ENCODE measurements at regions not wholly inside any gene's neighbourhood (a gene's known extent, or its start where the extent isn't known, plus 50 kb on each side); places are given as distances from the start of the nearest gene placed in this dataset.

- H3K79me2 ChIP-seq (ENCODE audit: insufficient read depth), result no peaks in the 10 kb centered on the region; the same call in 1 of the 2 replicates
- H3K9me2 ChIP-seq, result no peaks in the 10 kb centered on the region
- CTCF ChIA-PET, result no interaction called here
- H2AFZ ChIP-seq (ENCODE audit: low read depth), result peak overlapping the region; percentile 33; the same call in 1 of the 2 replicates
- no peaks in the 10 kb centered on the region for H3K9me3 ChIP-seq
- H3K4me2 ChIP-seq, result peak overlapping the region; percentile 43; the same call in 1 of the 2 replicates
- 24% methylated on average over 2 of the region's 2 CpGs for WGBS (ENCODE audit: low lambda C conversion rate)
- peaks cover 17% of the 10 kb centered on the region for H3F3A ChIP-seq (replicated peaks; ENCODE audit: insufficient read depth)
- H3K36me3 ChIP-seq (replicated peaks in 1 of 2; ENCODE audit: control insufficient read depth in 1 of 2, insufficient read depth in 2 of 2, low read length in 1 of 2), result no peaks in the 10 kb centered on the region
- no peak for DNase-seq
- TF ChIP-seq GABPA (IDR thresholded peaks at IDR 0.05; ENCODE audit: low read depth), result peak; percentile 29; the same call in 1 of the 2 replicates
- peak; percentile 35; the same call in 1 of the 2 replicates for TF ChIP-seq JUND (IDR thresholded peaks at IDR 0.05)
- peak in 1 of 2 experiments; percentile 20; a peak in 1 of 4 replicates for TF ChIP-seq EP300 (IDR thresholded peaks at IDR 0.05; ENCODE audit: borderline replicate concordance in 1 of 2, low read depth in 1 of 2, low read length in 1 of 2)
- no peak for TF ChIP-seq ZBTB33 (IDR thresholded peaks at IDR 0.05; ENCODE audit: borderline replicate concordance, low read depth)
- TF ChIP-seq FOSL2 (IDR thresholded peaks at IDR 0.05; ENCODE audit: borderline replicate concordance, low read depth), result peak; percentile 28; the same call in 1 of the 2 replicates
- H3K9ac ChIP-seq, result no peak overlapping the region
- POLR2A ChIA-PET, result no interaction called here
- peaks cover 13 to 16% of the 10 kb centered on the region in 2 experiments; a peak in 3 of 4 replicates for H3K4me1 ChIP-seq (ENCODE audit: control insufficient read depth in 1 of 2, insufficient read depth in 2 of 2, low read depth in 1 of 2, low read length in 1 of 2)
- H3K4me3 ChIP-seq (ENCODE audit: low read depth in 2 of 2, low read length in 1 of 2), result no peak overlapping the region
- H3K27me3 ChIP-seq (ENCODE audit: insufficient read depth), result no peaks in the 10 kb centered on the region
- peak overlapping the region in 1 of 2 experiments; percentile 75; a peak in 2 of 4 replicates for H3K27ac ChIP-seq (ENCODE audit: low read depth in 2 of 2, low read length in 1 of 2)
- H4K20me1 ChIP-seq (ENCODE audit: insufficient read depth), result no peaks in the 10 kb centered on the region
These were observed 246.9 kb downstream of the SOX4 start for GRCh38 chr6:21840428-21840827.

GRCh38 chr6:21842875-21843645 lies 249.5 kb downstream of the SOX4 start:
- DNase-seq, result no peak
- 91% methylated on average over 1 of the region's 1 CpG for WGBS (ENCODE audit: low lambda C conversion rate)
- Histone ChIP-seq H3K27ac (ENCODE audit: low read depth in 2 of 2, low read length in 1 of 2) (no peak overlapping the region), H2AFZ (ENCODE audit: low read depth) (no peak overlapping the region), H3F3A (replicated peaks; ENCODE audit: insufficient read depth) (peaks cover 20% of the 10 kb centered on the region), H3K9me2 (no peaks in the 10 kb centered on the region), H3K79me2 (ENCODE audit: insufficient read depth) (no peaks in the 10 kb centered on the region; the same call in 1 of the 2 replicates), H3K27me3 (ENCODE audit: insufficient read depth) (no peaks in the 10 kb centered on the region), H3K36me3 (replicated peaks in 1 of 2; ENCODE audit: control insufficient read depth in 1 of 2, insufficient read depth in 2 of 2, low read length in 1 of 2) (no peaks in the 10 kb centered on the region), H4K20me1 (ENCODE audit: insufficient read depth) (no peaks in the 10 kb centered on the region), H3K4me3 (ENCODE audit: low read depth in 2 of 2, low read length in 1 of 2) (no peak overlapping the region), H3K4me2 (no peak overlapping the region), H3K9ac (no peak overlapping the region), H3K9me3 (no peaks in the 10 kb centered on the region), H3K4me1 (ENCODE audit: control insufficient read depth in 1 of 2, insufficient read depth in 2 of 2, low read depth in 1 of 2, low read length in 1 of 2) (peaks cover 3 to 20% of the 10 kb centered on the region in 2 experiments; a peak in 1 of 4 replicates)
- TF ChIP-seq ZBTB33 (IDR thresholded peaks at IDR 0.05; ENCODE audit: borderline replicate concordance, low read depth) (no peak), RAD21 (IDR thresholded peaks at IDR 0.05; ENCODE audit: low read length) (no peak)
- CTCF ChIA-PET, result interaction anchor here (0.6 kb wide), 1 partner anchor 15 kb away, joined by 3 read pairs; no protein-coding TSS in a partner anchor
- POLR2A ChIA-PET, result no interaction called here
